Mucosa of rectum (tissue), 2 donors: ENCODE measurements at regions not wholly inside any gene's neighbourhood (a gene's known extent, or its start where the extent isn't known, plus 50 kb on each side); places are given as distances from the start of the nearest gene placed in this dataset.
"Not testable (repeated sequence)": the region's sequence is repeated elsewhere in the genome, so short reads cannot be mapped to it uniquely, and the experiment has no call there.

Source experiments
- H3K27ac ChIP-seq, 2 donors: one replicate each; pipeline ENCODE4 v1.7.0; 2013; ENCODE audit warnings: inconsistent platforms in 2 of 2, low read depth in 2 of 2, low read length in 2 of 2
- H3K27me3 ChIP-seq, 2 donors: one replicate each; pipeline ENCODE4 v1.7.0; 2013; ENCODE audit warnings: low read length in 2 of 2; ENCODE audit not compliant: control insufficient read depth in 2 of 2, insufficient read depth in 2 of 2
- H3K36me3 ChIP-seq, 2 donors: one replicate each; pipeline ENCODE4 v1.7.0; 2013; ENCODE audit warnings: low read length in 2 of 2; ENCODE audit not compliant: control insufficient read depth in 2 of 2, insufficient read depth in 2 of 2
- H3K4me1 ChIP-seq, 2 donors: one replicate each; pipeline ENCODE4 v1.7.0; 2013; ENCODE audit warnings: low read length in 2 of 2, mild to moderate bottlenecking in 1 of 2; ENCODE audit not compliant: control insufficient read depth in 2 of 2, insufficient read depth in 2 of 2
- H3K4me3 ChIP-seq, 2 donors: one replicate each; pipeline ENCODE4 v1.7.0; 2013; ENCODE audit warnings: low read length in 2 of 2
- H3K9ac ChIP-seq, 2 donors: one replicate each; pipeline ENCODE4 v1.7.0; 2013; ENCODE audit warnings: low read length in 2 of 2, low read depth in 1 of 2, mild to moderate bottlenecking in 1 of 2
- H3K9me3 ChIP-seq, 2 donors: one replicate each; pipeline ENCODE4 v1.7.0; 2013; ENCODE audit warnings: low read length in 2 of 2; ENCODE audit not compliant: control insufficient read depth in 2 of 2
- donor health status: healthy.
- donor health status: Normal muscosa, but diverticular disease.

DNA sequence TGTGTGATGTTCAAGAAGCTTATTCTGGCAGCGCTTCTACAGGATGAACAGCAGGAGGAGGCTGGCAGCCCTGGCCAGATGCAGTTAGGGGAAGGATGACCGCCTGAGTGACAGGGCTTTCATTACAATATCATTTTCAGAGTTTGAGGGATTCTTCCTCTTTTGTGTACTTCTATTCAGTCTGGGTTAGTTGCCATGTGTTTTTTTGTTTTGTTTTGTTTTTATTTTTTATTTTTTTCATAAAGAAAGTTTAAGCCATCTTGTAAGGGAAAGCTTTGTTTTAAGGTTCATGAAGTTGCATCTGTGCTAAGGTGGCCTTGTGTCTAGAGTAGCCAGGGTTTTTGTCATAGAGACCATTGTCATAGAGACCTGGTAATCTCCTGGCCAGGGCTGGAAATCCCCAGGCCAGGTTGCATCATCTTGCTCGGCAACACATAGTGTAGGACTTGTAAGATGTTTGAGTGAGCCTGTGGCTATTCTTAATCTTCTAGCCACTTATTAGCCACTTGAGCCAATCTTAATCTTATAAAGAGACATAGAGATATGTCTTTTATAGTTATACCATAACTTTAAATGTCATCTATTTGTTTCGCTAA lies 230.5 kb upstream of the TMEM229A start:
- Histone ChIP-seq H3K36me3 (no peaks in the 10 kb centered on the region), H3K9me3 (no peaks in the 10 kb centered on the region), H3K4me1 (no peaks in the 10 kb centered on the region), H3K27me3 (no peaks in the 10 kb centered on the region), H3K9ac (no peak overlapping the region), H3K4me3 (no peak overlapping the region), H3K27ac (no peak overlapping the region)

DNA sequence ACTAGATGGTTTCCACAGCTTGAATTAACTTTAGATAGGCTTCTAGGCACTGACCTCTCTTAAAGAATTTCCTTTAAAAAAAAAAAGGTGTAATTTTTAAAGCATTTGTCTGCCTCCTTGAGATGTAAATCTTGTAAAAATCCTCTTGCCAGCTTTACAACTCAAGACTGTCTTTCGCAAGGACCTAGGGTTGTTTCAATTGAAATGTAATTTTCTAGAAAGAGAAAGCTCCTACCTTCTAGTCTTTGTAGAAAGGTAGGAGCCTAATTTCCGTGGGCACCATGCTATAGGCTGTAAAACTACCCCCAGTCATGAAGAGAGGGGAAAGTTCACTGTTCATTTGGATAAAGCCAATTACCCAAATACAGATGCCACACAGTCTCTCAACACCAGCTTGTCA lies 228.8 kb upstream of the TMEM229A start:
- Histone ChIP-seq H3K4me3 (no peak overlapping the region), H3K4me1 (no peaks in the 10 kb centered on the region), H3K9me3 (no peaks in the 10 kb centered on the region), H3K9ac (no peak overlapping the region), H3K27ac (no peak overlapping the region), H3K27me3 (no peaks in the 10 kb centered on the region), H3K36me3 (no peaks in the 10 kb centered on the region)

DNA sequence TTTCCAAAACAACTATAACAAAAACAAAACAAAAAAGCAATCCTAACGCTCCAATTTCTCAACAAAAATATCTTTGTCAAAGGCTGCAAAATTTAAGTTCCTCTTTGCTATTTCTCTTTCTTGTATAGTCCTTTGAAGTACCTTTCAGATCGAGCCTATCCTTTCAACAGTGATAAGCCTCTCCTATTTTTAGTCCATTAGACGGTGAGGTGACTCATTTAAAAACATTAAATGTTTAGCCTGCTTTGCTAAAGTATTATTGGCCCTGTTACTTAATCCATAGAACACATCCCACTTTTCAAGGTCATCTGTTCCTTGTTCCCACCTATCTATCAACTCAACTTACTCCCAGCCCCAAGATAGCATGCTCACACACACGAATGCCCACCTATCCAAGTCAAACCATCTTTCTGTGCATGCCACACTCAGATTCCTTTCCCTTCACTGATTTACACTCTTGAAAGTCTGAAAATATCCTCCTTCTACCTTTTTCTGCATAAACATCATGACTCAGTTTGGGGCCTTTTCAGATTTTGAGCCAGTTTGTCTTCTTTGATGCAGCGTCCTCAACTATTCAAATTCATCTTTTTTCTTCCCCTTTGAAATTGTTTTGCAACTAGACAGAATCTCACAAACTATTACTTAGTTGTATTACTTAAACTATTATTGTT lies 224.9 kb upstream of the TMEM229A start:
- no peaks in the 10 kb centered on the region for H3K27me3 ChIP-seq
- H3K4me1 ChIP-seq: no peaks in the 10 kb centered on the region
- H3K27ac ChIP-seq: no peak overlapping the region
- no peak overlapping the region for H3K4me3 ChIP-seq
- H3K9me3 ChIP-seq: no peaks in the 10 kb centered on the region
- no peak overlapping the region for H3K9ac ChIP-seq
- H3K36me3 ChIP-seq: no peaks in the 10 kb centered on the region

DNA sequence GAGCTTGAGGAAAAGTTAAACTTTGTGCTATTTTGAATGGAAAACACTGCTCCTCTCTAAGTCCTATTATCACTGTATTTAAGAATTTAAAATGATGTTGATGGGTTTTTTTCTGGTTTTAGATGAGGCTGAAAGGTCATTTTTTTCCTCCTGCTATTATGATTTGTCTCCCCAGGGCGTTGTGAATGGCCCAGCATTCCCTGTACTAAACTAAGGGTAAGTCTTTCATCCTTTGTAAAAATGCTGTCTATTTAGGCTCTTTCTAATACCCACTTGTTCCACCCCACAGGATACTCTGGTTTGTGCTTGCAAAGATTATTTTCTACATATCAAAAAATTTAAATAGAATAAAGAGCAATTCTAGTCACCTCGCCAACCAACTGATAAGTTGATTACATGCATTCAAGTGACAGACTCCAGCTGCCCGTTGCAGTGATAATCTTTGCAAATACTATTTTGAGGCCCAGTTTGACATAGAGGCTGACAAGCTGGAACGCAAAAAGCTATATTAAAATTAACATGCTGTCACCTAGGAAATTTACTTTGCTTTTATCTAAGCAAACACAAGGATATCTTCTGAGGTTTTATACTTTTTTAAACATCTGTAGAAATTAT lies 222.3 kb upstream of the TMEM229A start:
- Histone ChIP-seq H3K9me3 (no peaks in the 10 kb centered on the region), H3K27ac (no peak overlapping the region), H3K27me3 (no peaks in the 10 kb centered on the region), H3K9ac (no peak overlapping the region), H3K4me1 (no peaks in the 10 kb centered on the region), H3K4me3 (no peak overlapping the region), H3K36me3 (no peaks in the 10 kb centered on the region)

DNA sequence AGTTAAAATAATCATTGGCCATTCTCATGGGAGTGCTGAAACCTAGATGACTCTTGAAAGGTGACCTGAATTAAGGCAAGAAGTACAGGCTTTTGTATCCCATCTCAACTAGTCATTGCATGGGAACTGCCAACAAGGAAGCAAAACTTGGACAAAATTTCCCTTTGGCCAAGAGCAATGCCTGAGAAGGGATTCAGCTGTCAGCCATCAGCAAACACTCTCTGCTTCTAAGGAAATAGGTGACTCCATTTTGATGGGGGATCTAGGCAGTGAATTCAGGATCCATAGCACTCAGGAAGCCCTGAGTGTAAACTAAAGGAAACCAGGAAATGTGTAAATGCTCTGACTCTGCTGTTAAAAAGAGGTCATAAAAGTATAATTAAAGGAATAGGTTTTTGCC lies 221.5 kb upstream of the TMEM229A start:
- H3K4me3 ChIP-seq: no peak overlapping the region
- H3K9ac ChIP-seq: no peak overlapping the region
- no peaks in the 10 kb centered on the region for H3K36me3 ChIP-seq
- no peaks in the 10 kb centered on the region for H3K27me3 ChIP-seq
- H3K9me3 ChIP-seq: no peaks in the 10 kb centered on the region
- no peak overlapping the region for H3K27ac ChIP-seq
- no peaks in the 10 kb centered on the region for H3K4me1 ChIP-seq

DNA sequence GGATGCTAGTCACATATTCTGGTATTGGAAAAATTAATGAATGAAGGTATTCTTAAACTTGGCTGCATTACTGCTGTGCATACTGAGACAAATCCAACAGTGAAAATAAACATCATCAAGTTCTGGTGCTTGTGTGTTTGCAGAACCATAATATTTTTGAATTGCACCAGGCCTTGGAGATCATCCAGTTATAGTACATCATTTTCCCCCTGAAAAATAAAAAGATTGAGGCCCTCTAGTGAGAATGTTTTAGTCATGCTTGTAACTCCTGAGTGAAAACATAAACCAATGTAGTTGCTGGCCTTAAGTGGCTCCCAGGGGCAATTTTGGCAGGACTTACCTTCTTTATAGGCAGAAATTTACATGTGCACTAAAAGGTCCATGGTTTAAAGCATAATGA lies 218.8 kb upstream of the TMEM229A start:
- H3K9me3 ChIP-seq: no peaks in the 10 kb centered on the region
- no peak overlapping the region for H3K4me3 ChIP-seq
- no peak overlapping the region for H3K27ac ChIP-seq
- no peaks in the 10 kb centered on the region for H3K27me3 ChIP-seq
- no peak overlapping the region for H3K9ac ChIP-seq
- no peaks in the 10 kb centered on the region for H3K36me3 ChIP-seq
- no peaks in the 10 kb centered on the region for H3K4me1 ChIP-seq

DNA sequence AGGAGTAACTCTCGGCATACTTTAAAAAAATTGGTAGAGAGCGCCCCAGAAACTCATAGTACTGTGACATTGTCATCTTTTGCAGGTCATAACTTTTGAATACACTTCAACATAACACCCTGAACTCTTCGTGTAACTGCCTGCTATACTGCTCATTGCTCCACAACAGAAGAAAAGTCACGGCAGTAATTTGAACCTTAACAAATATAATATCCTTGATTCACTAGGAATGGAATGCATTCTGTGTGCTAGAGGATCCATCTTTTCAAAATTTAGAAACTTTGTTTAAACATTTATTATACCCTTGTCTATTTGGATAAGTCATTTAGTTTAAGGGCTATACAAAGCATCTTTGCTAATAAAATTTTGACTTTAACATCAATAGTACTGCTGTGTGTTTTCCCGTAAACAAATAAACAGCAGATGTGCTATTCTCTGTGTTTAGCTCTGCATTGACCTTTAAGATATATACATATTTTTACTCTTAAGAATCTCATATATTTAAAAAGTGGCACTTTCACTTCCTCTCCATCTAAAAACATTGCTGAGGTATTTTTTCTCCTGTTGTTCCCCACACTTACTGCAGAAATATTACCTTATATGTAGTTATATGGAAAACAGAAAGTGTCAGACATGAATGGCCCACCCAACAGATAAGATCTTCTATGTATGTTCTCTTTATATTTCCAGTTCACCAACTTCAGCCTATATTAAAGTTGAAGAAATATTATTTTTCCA lies 217.6 kb upstream of the TMEM229A start:
- Histone ChIP-seq H3K36me3 (no peaks in the 10 kb centered on the region), H3K27me3 (no peaks in the 10 kb centered on the region), H3K4me3 (no peak overlapping the region), H3K4me1 (no peaks in the 10 kb centered on the region), H3K27ac (no peak overlapping the region), H3K9me3 (no peaks in the 10 kb centered on the region), H3K9ac (no peak overlapping the region)

DNA sequence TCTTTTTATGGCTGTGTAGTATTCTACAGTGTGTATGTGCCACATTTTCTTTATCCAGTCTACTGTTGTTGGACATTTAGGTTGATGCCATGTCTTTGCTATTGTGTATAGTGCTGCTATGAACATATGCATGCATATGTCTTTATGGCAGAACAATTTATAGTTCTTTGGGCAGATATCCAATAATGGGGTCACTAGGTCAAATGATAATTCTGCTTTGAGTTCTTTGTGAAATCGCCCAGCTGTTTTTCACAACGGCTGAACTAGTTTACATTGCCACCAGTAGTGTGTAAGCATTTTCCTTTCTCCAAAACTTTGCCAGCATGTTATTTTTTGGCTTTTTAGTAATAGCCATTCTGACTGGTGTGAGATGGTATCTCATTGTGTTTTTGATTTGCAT lies 214.8 kb upstream of the TMEM229A start:
- no peak overlapping the region for H3K4me3 ChIP-seq
- no peak overlapping the region for H3K9ac ChIP-seq
- H3K4me1 ChIP-seq: no peaks in the 10 kb centered on the region
- no peaks in the 10 kb centered on the region for H3K9me3 ChIP-seq
- H3K27ac ChIP-seq: no peak overlapping the region
- H3K27me3 ChIP-seq: no peaks in the 10 kb centered on the region
- no peaks in the 10 kb centered on the region for H3K36me3 ChIP-seq

DNA sequence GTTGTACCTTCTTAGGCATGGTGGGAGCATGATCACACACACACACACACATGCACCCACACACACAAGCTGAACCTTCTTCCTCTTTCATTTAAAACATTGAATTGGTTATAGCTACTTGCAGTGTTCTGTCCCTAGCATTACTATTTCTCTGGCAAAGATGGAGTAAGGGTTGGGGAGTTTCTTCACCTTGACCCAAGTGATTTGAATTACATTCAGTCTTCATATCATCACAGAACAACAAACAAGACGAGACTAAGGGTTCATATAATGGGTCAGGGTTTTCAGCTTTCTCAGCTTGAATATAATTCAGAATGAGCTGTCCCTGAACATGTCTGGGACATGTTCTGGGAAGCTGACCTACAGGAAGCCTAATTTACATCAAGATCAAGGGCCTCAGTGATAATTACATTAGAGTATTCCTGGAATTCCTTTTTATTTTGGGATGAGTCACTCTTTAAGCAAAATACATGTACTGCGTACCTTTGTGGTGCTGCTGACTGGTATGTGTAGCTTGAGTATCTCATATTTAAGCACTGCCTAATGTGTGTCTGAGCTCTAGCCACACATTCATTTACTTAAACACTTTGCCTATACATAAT lies 213.5 kb upstream of the TMEM229A start:
- Histone ChIP-seq H3K9ac (no peak overlapping the region), H3K9me3 (no peaks in the 10 kb centered on the region), H3K27ac (no peak overlapping the region), H3K4me1 (no peaks in the 10 kb centered on the region), H3K27me3 (no peaks in the 10 kb centered on the region), H3K36me3 (no peaks in the 10 kb centered on the region), H3K4me3 (no peak overlapping the region)

DNA sequence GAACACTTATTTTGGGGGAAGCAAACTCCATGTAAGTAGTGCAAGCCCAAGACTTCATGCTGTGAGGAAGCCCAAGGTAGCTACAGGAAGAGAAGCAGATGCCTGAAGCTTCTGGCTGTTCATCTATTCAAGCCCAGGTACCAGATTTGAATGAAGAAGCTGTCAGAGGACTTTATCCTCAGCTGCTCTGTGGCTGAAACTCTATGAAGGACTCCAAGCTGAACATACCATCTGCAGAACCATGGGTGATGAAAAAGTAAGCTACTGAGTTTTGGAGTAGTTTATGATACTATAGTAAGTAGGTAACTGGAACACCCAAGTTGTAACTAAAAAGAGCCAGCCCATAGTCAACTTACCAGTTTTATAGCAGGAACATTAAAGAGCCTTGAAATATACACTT lies 211.6 kb upstream of the TMEM229A start:
- H3K27ac ChIP-seq, H3K27me3 ChIP-seq, H3K9me3 ChIP-seq, H3K9ac ChIP-seq, H3K4me1 ChIP-seq, H3K36me3 ChIP-seq, H3K4me3 ChIP-seq: not testable (repeated sequence)
